ENCODE measurements at regions not wholly inside any gene's neighbourhood (a gene's known extent, or its start where the extent isn't known, plus 50 kb on each side); places are given as distances from the start of the nearest gene placed in this dataset.

GRCh38 chr3:36193448-36193847 lies 186.9 kb upstream of the STAC start:
- TF ChIP-seq, protein P1, sequence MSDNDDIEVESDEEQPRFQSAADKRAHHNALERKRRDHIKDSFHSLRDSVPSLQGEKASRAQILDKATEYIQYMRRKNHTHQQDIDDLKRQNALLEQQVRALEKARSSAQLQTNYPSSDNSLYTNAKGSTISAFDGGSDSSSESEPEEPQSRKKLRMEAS (IDR thresholded peaks at IDR 0.05; ENCODE audit: low read depth, low read length): peak; percentile 41; the same call in 1 of the 2 replicates
- TF ChIP-seq MYC (IDR thresholded peaks at IDR 0.05; ENCODE audit: low read depth, low read length): no peak
- TF ChIP-seq, protein P2, sequence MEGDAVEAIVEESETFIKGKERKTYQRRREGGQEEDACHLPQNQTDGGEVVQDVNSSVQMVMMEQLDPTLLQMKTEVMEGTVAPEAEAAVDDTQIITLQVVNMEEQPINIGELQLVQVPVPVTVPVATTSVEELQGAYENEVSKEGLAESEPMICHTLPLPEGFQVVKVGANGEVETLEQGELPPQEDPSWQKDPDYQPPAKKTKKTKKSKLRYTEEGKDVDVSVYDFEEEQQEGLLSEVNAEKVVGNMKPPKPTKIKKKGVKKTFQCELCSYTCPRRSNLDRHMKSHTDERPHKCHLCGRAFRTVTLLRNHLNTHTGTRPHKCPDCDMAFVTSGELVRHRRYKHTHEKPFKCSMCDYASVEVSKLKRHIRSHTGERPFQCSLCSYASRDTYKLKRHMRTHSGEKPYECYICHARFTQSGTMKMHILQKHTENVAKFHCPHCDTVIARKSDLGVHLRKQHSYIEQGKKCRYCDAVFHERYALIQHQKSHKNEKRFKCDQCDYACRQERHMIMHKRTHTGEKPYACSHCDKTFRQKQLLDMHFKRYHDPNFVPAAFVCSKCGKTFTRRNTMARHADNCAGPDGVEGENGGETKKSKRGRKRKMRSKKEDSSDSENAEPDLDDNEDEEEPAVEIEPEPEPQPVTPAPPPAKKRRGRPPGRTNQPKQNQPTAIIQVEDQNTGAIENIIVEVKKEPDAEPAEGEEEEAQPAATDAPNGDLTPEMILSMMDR (IDR thresholded peaks at IDR 0.05; ENCODE audit: low read depth, low read length): no peak
- no peak for TF ChIP-seq POLR2A (IDR thresholded peaks at IDR 0.05; ENCODE audit: extremely low read depth, insufficient read length)
- DNase-seq (ENCODE audit: low read depth): peak; percentile 7
- H3K4me3 ChIP-seq (ENCODE audit: low read depth, low read length): no peak overlapping the region

GRCh38 chr3:36196058-36196457 lies 184.2 kb upstream of the STAC start:
- no peak for DNase-seq (ENCODE audit: low read depth)
- TF ChIP-seq MYC (IDR thresholded peaks at IDR 0.05; ENCODE audit: low read depth, low read length) (no peak), POLR2A (IDR thresholded peaks at IDR 0.05; ENCODE audit: extremely low read depth, insufficient read length) (no peak)
- TF ChIP-seq, protein P1 (IDR thresholded peaks at IDR 0.05; ENCODE audit: low read depth, low read length): no peak
- TF ChIP-seq, protein P2 (IDR thresholded peaks at IDR 0.05; ENCODE audit: low read depth, low read length): no peak
- H3K4me3 ChIP-seq (ENCODE audit: low read depth, low read length): no peak overlapping the region

DNA sequence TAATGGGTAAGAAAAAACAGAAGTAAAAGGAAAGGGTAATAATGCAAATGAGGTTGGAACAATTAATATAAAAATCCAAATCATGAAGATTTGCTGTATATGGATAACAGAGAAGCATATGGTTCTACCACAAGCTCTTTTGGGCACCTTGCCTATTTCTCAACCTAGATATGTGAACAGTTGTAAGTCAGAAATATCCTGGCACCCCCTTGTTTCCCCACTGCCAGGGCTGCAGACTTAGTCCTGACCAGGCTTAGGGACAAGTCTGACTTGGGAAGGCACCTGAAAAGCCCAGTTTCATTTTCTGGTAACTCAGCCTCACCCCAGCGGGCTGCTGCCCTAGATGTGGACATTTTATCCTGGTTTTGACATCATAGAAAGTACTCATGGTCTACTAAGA lies 183.2 kb upstream of the STAC start:
- H3K4me3 ChIP-seq (ENCODE audit: low read depth, low read length): no peak overlapping the region
- TF ChIP-seq, protein P1 (IDR thresholded peaks at IDR 0.05; ENCODE audit: low read depth, low read length): no peak
- TF ChIP-seq POLR2A (IDR thresholded peaks at IDR 0.05; ENCODE audit: extremely low read depth, insufficient read length) (no peak), MYC (IDR thresholded peaks at IDR 0.05; ENCODE audit: low read depth, low read length) (no peak)
- TF ChIP-seq, protein P2 (IDR thresholded peaks at IDR 0.05; ENCODE audit: low read depth, low read length): no peak
- DNase-seq (ENCODE audit: low read depth): no peak

DNA sequence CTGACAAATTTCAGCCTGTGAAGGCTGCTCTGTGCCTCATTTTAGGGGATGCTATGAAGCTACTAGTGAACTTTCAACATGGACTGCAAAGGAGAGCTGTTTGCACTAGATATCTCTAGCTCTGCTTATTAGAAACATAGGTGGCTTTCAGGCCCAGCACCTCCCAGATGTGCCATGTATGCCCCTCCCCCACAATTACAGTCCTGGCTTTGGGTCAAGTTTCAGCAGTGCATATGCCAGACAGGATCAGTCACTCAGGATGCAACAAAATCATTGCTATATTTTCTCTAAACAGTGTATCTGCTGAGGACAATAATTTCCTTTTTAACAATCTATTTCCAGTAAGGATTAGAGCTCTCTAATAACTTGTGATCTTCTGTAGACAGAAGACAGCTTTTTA lies 178.8 kb upstream of the STAC start:
- no peak for DNase-seq (ENCODE audit: low read depth)

DNA sequence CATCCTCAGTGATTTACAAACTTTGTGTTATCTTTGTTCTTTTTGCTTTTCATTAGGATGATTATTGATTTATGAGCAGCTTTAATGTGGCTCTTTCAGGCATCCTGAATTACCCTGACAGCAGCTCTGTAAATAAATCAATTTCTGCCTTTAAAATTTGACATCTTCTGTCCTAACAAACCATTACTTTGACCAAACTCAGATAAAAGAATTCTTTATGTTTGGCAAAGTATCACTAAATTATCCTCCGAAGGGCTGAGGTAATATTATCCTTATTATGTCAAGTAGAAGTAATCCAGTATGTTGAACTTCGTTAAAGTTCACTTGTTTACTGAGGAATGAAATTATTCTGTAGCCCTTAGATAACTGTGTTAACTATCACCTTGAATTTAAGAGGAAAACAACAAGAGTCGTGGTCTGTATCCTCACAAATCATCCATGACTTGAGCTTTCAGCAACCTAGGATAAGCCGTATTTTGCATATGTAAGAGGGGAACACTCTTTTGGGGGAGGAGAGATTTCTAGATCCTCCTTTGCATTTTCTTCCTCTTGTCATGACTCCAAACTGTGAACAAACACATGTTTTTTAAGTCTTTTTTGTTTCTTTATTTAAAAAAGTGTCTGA lies 173.2 kb upstream of the STAC start:
- TF ChIP-seq, protein P1 (IDR thresholded peaks at IDR 0.05; ENCODE audit: low read depth, low read length): no peak
- TF ChIP-seq, protein P2 (IDR thresholded peaks at IDR 0.05; ENCODE audit: low read depth, low read length): no peak
- TF ChIP-seq POLR2A (IDR thresholded peaks at IDR 0.05; ENCODE audit: extremely low read depth, insufficient read length) (no peak), MYC (IDR thresholded peaks at IDR 0.05; ENCODE audit: low read depth, low read length) (no peak)
- no peak for DNase-seq (ENCODE audit: low read depth)
- H3K4me3 ChIP-seq (ENCODE audit: low read depth, low read length): no peak overlapping the region

More for the DNA sequence above, 178.8 kb upstream of the STAC start:
- H3K4me3 ChIP-seq (ENCODE audit: low read depth, low read length): no peak overlapping the region
- TF ChIP-seq POLR2A (IDR thresholded peaks at IDR 0.05; ENCODE audit: extremely low read depth, insufficient read length): no peak
- TF ChIP-seq, protein P2 (IDR thresholded peaks at IDR 0.05; ENCODE audit: low read depth, low read length): no peak
- no peak for TF ChIP-seq MYC (IDR thresholded peaks at IDR 0.05; ENCODE audit: low read depth, low read length)
- TF ChIP-seq, protein P1 (IDR thresholded peaks at IDR 0.05; ENCODE audit: low read depth, low read length): no peak
